Prostate gland (tissue), 2 donors: ENCODE measurements at regions not wholly inside any gene's neighbourhood (a gene's known extent, or its start where the extent isn't known, plus 50 kb on each side); places are given as distances from the start of the nearest gene placed in this dataset.

Experiments used
- POLR2A ChIP-seq: fragments of 450-650 bp; IDR thresholded peaks from one replicate; pipeline ENCODE4 v1.6.1; 2016; ENCODE audit warnings: antibody characterized with exemption, mild to moderate bottlenecking
- POLR2AphosphoS5 ChIP-seq: sonication (generic); formaldehyde crosslinking; IDR thresholded peaks from one replicate; pipeline ENCODE4 v1.6.1; 2017; ENCODE audit warnings: antibody characterized with exemption
- TF ChIP-seq, protein P1 (sequence below), 4 experiments: fragments of 200-600 bp in 2 of 4; fragments of 450-650 bp in 2 of 4; sonication (generic) in 2 of 4; IDR thresholded peaks; 1 replicate in 3 of 4; 2 replicates in 1 of 4; pipeline ENCODE4 v1.5.1; 2016 to 2019; ENCODE audit warnings: antibody characterized with exemption in 4 of 4, mild to moderate bottlenecking in 2 of 4, moderate library complexity in 2 of 4

DNA sequence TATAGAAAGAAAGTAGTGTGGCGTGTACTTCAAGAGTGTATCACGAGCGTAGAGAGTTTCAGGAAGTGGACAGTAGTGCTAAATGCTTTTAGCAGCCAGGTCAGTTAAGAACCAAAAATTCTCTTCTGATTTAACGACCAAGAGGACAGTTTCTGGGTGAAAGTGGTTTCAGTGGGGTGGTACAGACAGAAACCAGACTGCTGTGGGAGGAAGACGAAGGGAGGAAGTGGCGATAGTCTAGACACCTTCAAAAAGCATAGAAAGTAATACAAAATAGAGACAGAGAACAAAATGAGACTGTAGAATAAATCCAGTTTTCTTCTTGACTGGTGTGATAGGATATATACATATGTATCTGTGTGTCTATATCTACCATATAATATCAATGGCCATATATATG, 93.5 kb downstream of the MBL2 start:
- TF ChIP-seq, protein P1, sequence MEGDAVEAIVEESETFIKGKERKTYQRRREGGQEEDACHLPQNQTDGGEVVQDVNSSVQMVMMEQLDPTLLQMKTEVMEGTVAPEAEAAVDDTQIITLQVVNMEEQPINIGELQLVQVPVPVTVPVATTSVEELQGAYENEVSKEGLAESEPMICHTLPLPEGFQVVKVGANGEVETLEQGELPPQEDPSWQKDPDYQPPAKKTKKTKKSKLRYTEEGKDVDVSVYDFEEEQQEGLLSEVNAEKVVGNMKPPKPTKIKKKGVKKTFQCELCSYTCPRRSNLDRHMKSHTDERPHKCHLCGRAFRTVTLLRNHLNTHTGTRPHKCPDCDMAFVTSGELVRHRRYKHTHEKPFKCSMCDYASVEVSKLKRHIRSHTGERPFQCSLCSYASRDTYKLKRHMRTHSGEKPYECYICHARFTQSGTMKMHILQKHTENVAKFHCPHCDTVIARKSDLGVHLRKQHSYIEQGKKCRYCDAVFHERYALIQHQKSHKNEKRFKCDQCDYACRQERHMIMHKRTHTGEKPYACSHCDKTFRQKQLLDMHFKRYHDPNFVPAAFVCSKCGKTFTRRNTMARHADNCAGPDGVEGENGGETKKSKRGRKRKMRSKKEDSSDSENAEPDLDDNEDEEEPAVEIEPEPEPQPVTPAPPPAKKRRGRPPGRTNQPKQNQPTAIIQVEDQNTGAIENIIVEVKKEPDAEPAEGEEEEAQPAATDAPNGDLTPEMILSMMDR (IDR thresholded peaks at IDR 0.05): no peak
- no peak for TF ChIP-seq POLR2AphosphoS5
- TF ChIP-seq POLR2A: no peak
